ENCODE measurements at regions not wholly inside any gene's neighbourhood (a gene's known extent, or its start where the extent isn't known, plus 50 kb on each side); places are given as distances from the start of the nearest gene placed in this dataset.

DNA sequence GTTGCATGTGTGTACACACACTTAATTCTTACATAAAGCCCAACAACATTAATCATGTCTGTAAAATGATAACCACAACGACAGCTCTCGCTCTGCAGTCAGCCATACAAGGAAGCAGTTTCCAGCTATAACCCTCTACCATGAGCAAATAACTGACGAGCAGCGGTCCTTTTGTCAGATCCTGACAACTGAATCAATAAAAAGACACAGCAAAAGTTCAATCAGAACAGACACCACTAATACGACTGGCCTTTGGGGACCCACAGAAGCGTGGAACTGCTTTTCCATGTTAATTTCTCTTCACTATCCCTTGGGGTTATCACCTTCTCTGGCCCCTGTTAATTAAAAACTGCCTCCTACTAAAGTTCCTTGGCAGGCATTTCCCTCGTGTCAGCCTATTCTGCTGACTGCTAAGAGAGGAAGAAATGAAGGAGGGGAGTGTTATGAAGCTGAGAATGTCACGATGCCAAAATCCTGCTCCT, 722.8 kb upstream of the GRAMD2B start:
- TF ChIP-seq, protein P1, sequence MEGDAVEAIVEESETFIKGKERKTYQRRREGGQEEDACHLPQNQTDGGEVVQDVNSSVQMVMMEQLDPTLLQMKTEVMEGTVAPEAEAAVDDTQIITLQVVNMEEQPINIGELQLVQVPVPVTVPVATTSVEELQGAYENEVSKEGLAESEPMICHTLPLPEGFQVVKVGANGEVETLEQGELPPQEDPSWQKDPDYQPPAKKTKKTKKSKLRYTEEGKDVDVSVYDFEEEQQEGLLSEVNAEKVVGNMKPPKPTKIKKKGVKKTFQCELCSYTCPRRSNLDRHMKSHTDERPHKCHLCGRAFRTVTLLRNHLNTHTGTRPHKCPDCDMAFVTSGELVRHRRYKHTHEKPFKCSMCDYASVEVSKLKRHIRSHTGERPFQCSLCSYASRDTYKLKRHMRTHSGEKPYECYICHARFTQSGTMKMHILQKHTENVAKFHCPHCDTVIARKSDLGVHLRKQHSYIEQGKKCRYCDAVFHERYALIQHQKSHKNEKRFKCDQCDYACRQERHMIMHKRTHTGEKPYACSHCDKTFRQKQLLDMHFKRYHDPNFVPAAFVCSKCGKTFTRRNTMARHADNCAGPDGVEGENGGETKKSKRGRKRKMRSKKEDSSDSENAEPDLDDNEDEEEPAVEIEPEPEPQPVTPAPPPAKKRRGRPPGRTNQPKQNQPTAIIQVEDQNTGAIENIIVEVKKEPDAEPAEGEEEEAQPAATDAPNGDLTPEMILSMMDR (conservative IDR thresholded peaks at IDR 0.05), result no peak
- 67 to 89% methylated on average over 3 to 8 of the region's 8 CpGs for WGBS, 2 experiments (ENCODE audit: insufficient coverage in 1 of 2, insufficient read length in 1 of 2)
- H3K27me3 ChIP-seq (ENCODE audit: control insufficient read depth, insufficient read depth, low read length, poor library complexity, severe bottlenecking), result no peaks in the 10 kb centered on the region
- H3K27ac ChIP-seq (ENCODE audit: low read depth, low read length), result peak overlapping the region; percentile 84
- Mint-ChIP-seq H3K4me1 (peaks cover 5% of the 10 kb centered on the region), H3K27me3 (ENCODE audit: insufficient read depth) (no peaks in the 10 kb centered on the region), H3K27ac (no peak overlapping the region), H3K36me3 (ENCODE audit: low read depth) (peaks cover 2% of the 10 kb centered on the region), H3K9me3 (peaks cover 17% of the 10 kb centered on the region), H3K4me3 (no peak overlapping the region)
- H3K36me3 ChIP-seq (ENCODE audit: control insufficient read depth, insufficient read depth, low read length), result no peaks in the 10 kb centered on the region
- H3K4me1 ChIP-seq (ENCODE audit: control insufficient read depth, insufficient read depth, low read length), result no peaks in the 10 kb centered on the region
- DNase-seq, result no peak
- H3K4me3 ChIP-seq (ENCODE audit: low read length), result no peak overlapping the region
- peaks cover 23% of the 10 kb centered on the region for H3K9me3 ChIP-seq (ENCODE audit: control insufficient read depth, low read length)
- no peak overlapping the region for H3K9ac ChIP-seq (ENCODE audit: extremely low read depth, low read length, poor library complexity, severe bottlenecking)

DNA sequence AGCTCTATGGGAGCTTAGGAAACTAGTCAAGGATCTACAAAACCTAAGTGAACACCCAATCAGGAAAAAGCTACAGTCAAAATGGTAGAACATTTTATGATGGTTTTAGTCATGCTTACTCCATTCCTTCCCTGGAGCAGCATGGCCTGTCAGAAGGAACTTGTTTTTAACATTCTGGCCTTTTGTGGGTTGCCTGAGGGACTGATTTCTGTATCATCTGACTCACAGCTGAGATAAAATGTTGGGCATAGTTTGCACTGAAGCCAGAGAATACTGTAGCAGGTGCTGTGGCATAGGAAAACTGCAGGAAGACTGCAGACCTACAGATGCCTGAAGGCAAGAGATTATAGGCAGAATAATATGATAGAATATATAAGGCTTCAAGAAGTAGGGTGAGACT, 719.6 kb upstream of the GRAMD2B start:
- H3K36me3 Mint-ChIP-seq (ENCODE audit: low read depth), result peaks cover 4% of the 10 kb centered on the region
- TF ChIP-seq, protein P1 (conservative IDR thresholded peaks at IDR 0.05), result no peak
- no peak overlapping the region for H3K9ac ChIP-seq (ENCODE audit: extremely low read depth, low read length, poor library complexity, severe bottlenecking)
- peaks cover 5% of the 10 kb centered on the region for H3K4me1 Mint-ChIP-seq
- DNase-seq, result no peak
- H3K4me3 ChIP-seq (ENCODE audit: low read length), result no peak overlapping the region
- no peak overlapping the region for H3K27ac ChIP-seq (ENCODE audit: low read depth, low read length)
- H3K36me3 ChIP-seq (ENCODE audit: control insufficient read depth, insufficient read depth, low read length), result no peaks in the 10 kb centered on the region
- H3K9me3 ChIP-seq (ENCODE audit: control insufficient read depth, low read length), result peaks cover 29% of the 10 kb centered on the region
- H3K27ac Mint-ChIP-seq, result no peak overlapping the region
- no peak overlapping the region for H3K4me3 Mint-ChIP-seq
- H3K4me1 ChIP-seq (ENCODE audit: control insufficient read depth, insufficient read depth, low read length), result no peaks in the 10 kb centered on the region
- H3K27me3 ChIP-seq (ENCODE audit: control insufficient read depth, insufficient read depth, low read length, poor library complexity, severe bottlenecking), result no peaks in the 10 kb centered on the region
- H3K9me3 Mint-ChIP-seq, result peaks cover 22% of the 10 kb centered on the region
- H3K27me3 Mint-ChIP-seq (ENCODE audit: insufficient read depth), result no peaks in the 10 kb centered on the region

DNA sequence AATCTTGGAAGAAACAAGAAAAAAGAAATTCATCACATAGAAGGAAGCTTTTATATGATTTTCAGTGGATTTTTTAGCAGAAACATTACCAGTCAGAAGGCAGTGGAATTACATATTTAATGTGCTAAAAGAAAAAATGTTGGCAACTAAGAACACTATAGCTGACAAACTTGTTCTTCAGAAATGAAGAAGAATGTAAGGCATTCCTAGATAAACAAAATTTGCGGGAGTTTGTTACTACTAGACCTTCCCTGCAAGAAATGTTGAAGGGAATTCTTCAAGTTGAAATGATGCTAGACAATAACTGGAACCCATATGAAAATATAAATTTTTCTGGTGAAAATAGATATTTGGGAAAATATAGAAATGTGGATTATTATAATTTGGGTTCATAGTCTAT, 718.3 kb upstream of the GRAMD2B start:
- H3K4me1 Mint-ChIP-seq, result peaks cover 5% of the 10 kb centered on the region
- H3K4me3 Mint-ChIP-seq, result no peak overlapping the region
- no peak overlapping the region for H3K27ac Mint-ChIP-seq
- no peak overlapping the region for H3K9ac ChIP-seq (ENCODE audit: extremely low read depth, low read length, poor library complexity, severe bottlenecking)
- H3K9me3 Mint-ChIP-seq, result peaks cover 22% of the 10 kb centered on the region
- H3K36me3 Mint-ChIP-seq (ENCODE audit: low read depth), result peaks cover 4% of the 10 kb centered on the region
- no peaks in the 10 kb centered on the region for H3K27me3 ChIP-seq (ENCODE audit: control insufficient read depth, insufficient read depth, low read length, poor library complexity, severe bottlenecking)
- TF ChIP-seq, protein P1 (conservative IDR thresholded peaks at IDR 0.05), result no peak
- no peaks in the 10 kb centered on the region for H3K27me3 Mint-ChIP-seq (ENCODE audit: insufficient read depth)
- WGBS, 2 experiments (ENCODE audit: insufficient coverage in 1 of 2, insufficient read length in 1 of 2), result 88 to 100% methylated on average over 1 of the region's 1 CpG
- H3K36me3 ChIP-seq (ENCODE audit: control insufficient read depth, insufficient read depth, low read length), result no peaks in the 10 kb centered on the region
- DNase-seq, result no peak
- no peaks in the 10 kb centered on the region for H3K4me1 ChIP-seq (ENCODE audit: control insufficient read depth, insufficient read depth, low read length)
- no peak overlapping the region for H3K4me3 ChIP-seq (ENCODE audit: low read length)
- peaks cover 29% of the 10 kb centered on the region for H3K9me3 ChIP-seq (ENCODE audit: control insufficient read depth, low read length)
- no peak overlapping the region for H3K27ac ChIP-seq (ENCODE audit: low read depth, low read length)
